HepG2 (cell line): ENCODE measurements at regions not wholly inside any gene's neighbourhood (a gene's known extent, or its start where the extent isn't known, plus 50 kb on each side); places are given as distances from the start of the nearest gene placed in this dataset.

ENCODE experiments used
- ATAC-seq: fragments of 200-7000 bp; cut with Tn5 transposase; 3 replicates; pipeline ENCODE4 v1.9.1; 2020; ENCODE audit warnings: mild to moderate bottlenecking, moderate library complexity
- BruUV-seq: library from RNA; stranded (reverse); fragments of 400-500 nt; replicated peaks from 2 replicates; lab custom pipeline; 2021; lab: Mats Ljungman, UMichigan
- CTCF ChIA-PET: fragments of 300-600 bp; formaldehyde crosslinking; extraction: SDS; loops from one replicate; lab custom pipeline; 2021; ENCODE audit warnings: low total read pairs, inconsistent platforms, low intra/inter-chr PET ratio; lab: Yijun Ruan, JAX
- POLR2A ChIA-PET: fragments of 350-600 bp; sonication (Branson Sonifier 250); formaldehyde crosslinking; loops from one replicate; lab custom pipeline; 2020; ENCODE audit warnings: antibody characterized with exemption, inconsistent platforms; lab: Yijun Ruan, JAX
- DNase-seq: peaks from one replicate; pipeline ENCODE4 v3.0.0-alpha.2; 2015; ENCODE audit warnings: low spot score
- FAIRE-seq: peaks from 3 replicates; lab custom pipeline; 2011; peaks lifted over from hg19 to GRCh38; lab: Jason Lieb, UNC
- H2AFZ ChIP-seq: one replicate; pipeline ENCODE4 v1.6.1; 2011; ENCODE audit warnings: low read length, inconsistent platforms
- H3K27ac ChIP-seq: fragments of 300-600 bp; 3 replicates; pipeline ENCODE4 v1.8.0; 2011; ENCODE audit warnings: mixed run types, mild to moderate bottlenecking, mixed read lengths, low read length, inconsistent platforms; ENCODE audit not compliant: insufficient read depth; ENCODE audit errors: extremely low read length
- H3K27me3 ChIP-seq, 2 experiments: fragments of 200-600 bp in 1 of 2; 2 replicates in 1 of 2; 3 replicates in 1 of 2; pipeline versions ENCODE4 v1.6.0 to v1.8.0; 2011; ENCODE audit warnings: low read length in 2 of 2, mild to moderate bottlenecking in 2 of 2, moderate library complexity in 2 of 2, inconsistent platforms in 1 of 2; ENCODE audit not compliant: insufficient read depth in 2 of 2, control insufficient read depth in 1 of 2
- H3K36me3 ChIP-seq, 2 experiments: fragments of 200-600 bp in 1 of 2; replicated peaks in 1 of 2; 2 replicates in 1 of 2; 3 replicates in 1 of 2; pipeline versions ENCODE4 v1.5.1 to v1.8.0; 2011; ENCODE audit warnings: low read length in 2 of 2, inconsistent platforms in 1 of 2; ENCODE audit not compliant: insufficient read depth in 2 of 2, control insufficient read depth in 1 of 2
- H3K4me1 ChIP-seq: 2 replicates; pipeline ENCODE4 v1.5.1; 2012; ENCODE audit warnings: low read length, inconsistent platforms; ENCODE audit not compliant: insufficient read depth
- H3K4me2 ChIP-seq: 2 replicates; pipeline ENCODE4 v1.6.0; 2011; ENCODE audit warnings: low read depth, low read length, inconsistent platforms
- H3K4me3 ChIP-seq, 3 experiments: fragments of 200-600 bp in 1 of 3; sonication (generic), shearing (Covaris generic) in 1 of 3; replicated peaks in 1 of 3; 2 replicates each; pipeline ENCODE4 v1.5.1; 2011 to 2016; ENCODE audit warnings: low read length in 3 of 3, inconsistent platforms in 2 of 3, low read depth in 2 of 3, mild to moderate bottlenecking in 2 of 3, control low read depth in 1 of 3, mixed read lengths in 1 of 3; ENCODE audit not compliant: insufficient read depth in 1 of 3
- H3K79me2 ChIP-seq: one replicate; pipeline ENCODE4 v1.6.1; 2011; ENCODE audit warnings: low read length, inconsistent platforms; ENCODE audit not compliant: insufficient read depth
- H3K9ac ChIP-seq: 2 replicates; pipeline ENCODE4 v1.6.0; 2011; ENCODE audit warnings: mild to moderate bottlenecking, low read depth, low read length, inconsistent platforms; ENCODE audit not compliant: insufficient read depth
- H3K9me3 ChIP-seq: 2 replicates; pipeline ENCODE4 v1.5.1; 2012; ENCODE audit warnings: mild to moderate bottlenecking, low read length
- H4K20me1 ChIP-seq: 2 replicates; pipeline ENCODE4 v1.6.0; 2011; ENCODE audit warnings: inconsistent platforms, mild to moderate bottlenecking, low read length, moderate library complexity; ENCODE audit not compliant: insufficient read depth
- HNRNPUL1 ChIP-seq: fragments of 200-400 bp; formaldehyde crosslinking; IDR thresholded peaks from 2 replicates; pipeline ENCODE4 v1.6.1; 2017; ENCODE audit warnings: low read depth, mild to moderate bottlenecking, low read length, moderate library complexity
- NFKBIZ ChIP-seq: IDR thresholded peaks from 2 replicates; pipeline ENCODE4 v1.6.1; 2018; ENCODE audit warnings: missing genetic modification reagents, missing compliant biosample characterization
- ZFP41 ChIP-seq: sonication (generic); formaldehyde crosslinking; IDR thresholded peaks from 2 replicates; pipeline ENCODE4 v1.4.0; 2020; ENCODE audit warnings: mild to moderate bottlenecking, missing genetic modification reagents, borderline replicate concordance
- WGBS: methylation state at CpG from one replicate; pipeline ENCODE4 v1.1.6; 2017; ENCODE audit warnings: low lambda C conversion rate; 5-methylcytosine and 5-hydroxymethylcytosine counted together
- in situ Hi-C: cut with HindIII; loops from 2 replicates; pipeline ENCODE4 v1.10.0; 2017; ENCODE audit warnings: low pct_unique_long_range_greater_than_20kb; ENCODE audit not compliant: extremely low pct_ligation_motif_present
- intact Hi-C: fragments of 100-400 bp; cut with micrococcal nuclease; formaldehyde crosslinking; loops from one replicate; pipeline ENCODE4 v1.10.0; 2022; ENCODE audit not compliant: unreplicated experiment
- TF ChIP-seq, protein P1 (sequence below): IDR thresholded peaks from 2 replicates; pipeline ENCODE4 v1.6.1; 2016
- TF ChIP-seq, protein P2 (sequence below): sonication (generic); formaldehyde crosslinking; conservative IDR thresholded peaks from 2 replicates; pipeline ENCODE4 v1.4.0; 2020; ENCODE audit warnings: missing genetic modification reagents
- TF ChIP-seq, protein P3 (sequence below): sonication (generic); formaldehyde crosslinking; IDR thresholded peaks from 2 replicates; pipeline ENCODE4 v1.4.0; 2020; ENCODE audit warnings: missing genetic modification reagents
- TF ChIP-seq, protein P4 (sequence below): sonication (generic); formaldehyde crosslinking; IDR thresholded peaks from 2 replicates; pipeline ENCODE4 v1.5.1; 2020; ENCODE audit warnings: mild to moderate bottlenecking, missing genetic modification reagents

DNA sequence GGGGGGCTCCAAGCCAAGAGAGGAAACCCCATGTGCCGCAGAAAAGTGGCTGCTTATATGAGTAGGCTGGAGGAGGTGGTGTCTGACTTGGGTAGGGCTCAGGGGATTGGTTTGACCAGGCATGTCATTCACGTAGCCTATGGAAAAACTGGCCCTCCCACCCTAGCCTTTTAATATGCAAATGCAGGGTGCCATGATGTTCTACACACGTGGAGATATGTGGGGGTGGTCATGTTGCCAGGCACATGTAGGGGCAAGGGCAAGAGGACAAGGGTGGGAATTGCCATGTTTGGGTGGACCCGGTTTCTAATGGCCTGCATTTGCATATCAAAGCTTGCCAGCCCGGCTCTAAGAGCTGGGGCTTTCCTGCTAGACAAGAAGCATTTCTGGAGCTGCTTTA lies 86.9 kb upstream of the SHISA3 start (continued):
- TF ChIP-seq ZFP41 (CRISPR knock-in tag) = no peak
- TF ChIP-seq, protein P1, sequence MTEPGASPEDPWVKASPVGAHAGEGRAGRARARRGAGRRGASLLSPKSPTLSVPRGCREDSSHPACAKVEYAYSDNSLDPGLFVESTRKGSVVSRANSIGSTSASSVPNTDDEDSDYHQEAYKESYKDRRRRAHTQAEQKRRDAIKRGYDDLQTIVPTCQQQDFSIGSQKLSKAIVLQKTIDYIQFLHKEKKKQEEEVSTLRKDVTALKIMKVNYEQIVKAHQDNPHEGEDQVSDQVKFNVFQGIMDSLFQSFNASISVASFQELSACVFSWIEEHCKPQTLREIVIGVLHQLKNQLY = no peak

DNA sequence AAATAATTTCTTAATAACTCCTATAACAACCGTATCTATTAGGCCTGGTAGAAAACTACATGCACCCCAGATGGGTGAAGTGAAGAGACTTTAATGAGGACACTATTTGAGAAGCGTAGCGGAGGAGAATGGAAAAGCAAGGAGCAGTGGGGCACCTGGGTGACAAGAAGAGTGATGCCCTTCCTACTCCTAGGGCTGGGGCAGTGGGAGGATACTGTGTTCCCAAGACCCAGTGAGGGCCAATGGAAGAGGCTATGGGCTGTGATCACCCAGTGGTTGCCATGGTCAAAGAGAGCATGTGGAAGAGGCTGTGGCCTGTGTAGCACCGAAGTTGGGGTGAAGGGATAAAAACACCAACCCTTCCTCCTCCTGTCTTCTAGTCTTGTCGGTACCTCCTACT lies 86.5 kb upstream of the SHISA3 start:
- Histone ChIP-seq H3K4me1 (no peaks in the 10 kb centered on the region), H3K27ac (no peak overlapping the region), H3K36me3 (no peaks in the 10 kb centered on the region), H3K4me3 (no peak overlapping the region), H4K20me1 (no peaks in the 10 kb centered on the region), H3K4me2 (no peak overlapping the region), H3K27me3 (peaks cover 0 to 7% of the 10 kb centered on the region in 2 experiments; a peak in 1 of 5 replicates), H3K9ac (no peak overlapping the region)
- in situ Hi-C loops (no loop called here), intact Hi-C loops (no loop called here)
- 37% methylated on average over 5 of the region's 5 CpGs for WGBS
- no TSS peak for BruUV-seq
- no peak for FAIRE-seq
- ChIA-PET POLR2A (no interaction called here), CTCF (no interaction called here)
- no peak for DNase-seq
- no peak for ATAC-seq
- no peak for TF ChIP-seq NFKBIZ (CRISPR knock-in tag)
- TF ChIP-seq, protein P2, sequence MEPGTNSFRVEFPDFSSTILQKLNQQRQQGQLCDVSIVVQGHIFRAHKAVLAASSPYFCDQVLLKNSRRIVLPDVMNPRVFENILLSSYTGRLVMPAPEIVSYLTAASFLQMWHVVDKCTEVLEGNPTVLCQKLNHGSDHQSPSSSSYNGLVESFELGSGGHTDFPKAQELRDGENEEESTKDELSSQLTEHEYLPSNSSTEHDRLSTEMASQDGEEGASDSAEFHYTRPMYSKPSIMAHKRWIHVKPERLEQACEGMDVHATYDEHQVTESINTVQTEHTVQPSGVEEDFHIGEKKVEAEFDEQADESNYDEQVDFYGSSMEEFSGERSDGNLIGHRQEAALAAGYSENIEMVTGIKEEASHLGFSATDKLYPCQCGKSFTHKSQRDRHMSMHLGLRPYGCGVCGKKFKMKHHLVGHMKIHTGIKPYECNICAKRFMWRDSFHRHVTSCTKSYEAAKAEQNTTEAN (CRISPR knock-in tag) = no peak
- TF ChIP-seq HNRNPUL1 = no peak
- TF ChIP-seq, protein P3, sequence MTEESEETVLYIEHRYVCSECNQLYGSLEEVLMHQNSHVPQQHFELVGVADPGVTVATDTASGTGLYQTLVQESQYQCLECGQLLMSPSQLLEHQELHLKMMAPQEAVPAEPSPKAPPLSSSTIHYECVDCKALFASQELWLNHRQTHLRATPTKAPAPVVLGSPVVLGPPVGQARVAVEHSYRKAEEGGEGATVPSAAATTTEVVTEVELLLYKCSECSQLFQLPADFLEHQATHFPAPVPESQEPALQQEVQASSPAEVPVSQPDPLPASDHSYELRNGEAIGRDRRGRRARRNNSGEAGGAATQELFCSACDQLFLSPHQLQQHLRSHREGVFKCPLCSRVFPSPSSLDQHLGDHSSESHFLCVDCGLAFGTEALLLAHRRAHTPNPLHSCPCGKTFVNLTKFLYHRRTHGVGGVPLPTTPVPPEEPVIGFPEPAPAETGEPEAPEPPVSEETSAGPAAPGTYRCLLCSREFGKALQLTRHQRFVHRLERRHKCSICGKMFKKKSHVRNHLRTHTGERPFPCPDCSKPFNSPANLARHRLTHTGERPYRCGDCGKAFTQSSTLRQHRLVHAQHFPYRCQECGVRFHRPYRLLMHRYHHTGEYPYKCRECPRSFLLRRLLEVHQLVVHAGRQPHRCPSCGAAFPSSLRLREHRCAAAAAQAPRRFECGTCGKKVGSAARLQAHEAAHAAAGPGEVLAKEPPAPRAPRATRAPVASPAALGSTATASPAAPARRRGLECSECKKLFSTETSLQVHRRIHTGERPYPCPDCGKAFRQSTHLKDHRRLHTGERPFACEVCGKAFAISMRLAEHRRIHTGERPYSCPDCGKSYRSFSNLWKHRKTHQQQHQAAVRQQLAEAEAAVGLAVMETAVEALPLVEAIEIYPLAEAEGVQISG = no peak
- TF ChIP-seq, protein P4, sequence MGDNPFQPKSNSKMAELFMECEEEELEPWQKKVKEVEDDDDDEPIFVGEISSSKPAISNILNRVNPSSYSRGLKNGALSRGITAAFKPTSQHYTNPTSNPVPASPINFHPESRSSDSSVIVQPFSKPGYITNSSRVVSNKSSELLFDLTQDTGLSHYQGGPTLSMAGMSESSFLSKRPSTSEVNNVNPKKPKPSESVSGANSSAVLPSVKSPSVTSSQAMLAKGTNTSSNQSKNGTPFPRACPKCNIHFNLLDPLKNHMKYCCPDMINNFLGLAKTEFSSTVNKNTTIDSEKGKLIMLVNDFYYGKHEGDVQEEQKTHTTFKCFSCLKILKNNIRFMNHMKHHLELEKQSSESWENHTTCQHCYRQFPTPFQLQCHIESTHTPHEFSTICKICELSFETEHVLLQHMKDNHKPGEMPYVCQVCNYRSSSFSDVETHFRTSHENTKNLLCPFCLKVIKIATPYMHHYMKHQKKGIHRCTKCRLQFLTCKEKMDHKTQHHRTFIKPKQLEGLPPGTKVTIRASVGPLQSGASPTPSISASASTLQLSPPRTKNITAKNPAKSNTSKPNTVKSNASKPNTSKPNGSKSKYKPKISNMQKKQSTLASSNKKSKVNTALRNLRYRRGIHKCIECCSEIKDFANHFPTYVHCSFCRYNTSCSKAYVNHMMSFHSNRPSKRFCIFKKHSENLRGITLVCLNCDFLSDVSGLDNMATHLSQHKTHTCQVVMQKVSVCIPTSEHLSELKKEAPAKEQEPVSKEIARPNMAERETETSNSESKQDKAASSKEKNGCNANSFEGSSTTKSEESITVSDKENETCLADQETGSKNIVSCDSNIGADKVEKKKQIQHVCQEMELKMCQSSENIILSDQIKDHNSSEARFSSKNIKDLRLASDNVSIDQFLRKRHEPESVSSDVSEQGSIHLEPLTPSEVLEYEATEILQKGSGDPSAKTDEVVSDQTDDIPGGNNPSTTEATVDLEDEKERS (CRISPR knock-in tag) = no peak
- TF ChIP-seq, all 625 proteins: peak for 0
- H3K79me2 ChIP-seq = no peaks in the 10 kb centered on the region
- H3K9me3 ChIP-seq = no peaks in the 10 kb centered on the region
- H2AFZ ChIP-seq = no peak overlapping the region
